NCI-H82 (cell line): ENCODE measurements at regions not wholly inside any gene's neighbourhood (a gene's known extent, or its start where the extent isn't known, plus 50 kb on each side); places are given as distances from the start of the nearest gene placed in this dataset.
A peak's percentile ranks its signal among the peaks of the same experiment; 100 is the strongest.

ENCODE experiments used
- DNase-seq: peaks from one replicate; lab custom pipeline; 2025; lab: John Stamatoyannopoulos, UW

GRCh38 chr18:8458546-8459215, 150.6 kb upstream of the RAB12 start:
- DNase-seq, result no peak

GRCh38 chr18:8460748-8461147, 148.5 kb upstream of the RAB12 start:
- DNase-seq, result no peak

DNA sequence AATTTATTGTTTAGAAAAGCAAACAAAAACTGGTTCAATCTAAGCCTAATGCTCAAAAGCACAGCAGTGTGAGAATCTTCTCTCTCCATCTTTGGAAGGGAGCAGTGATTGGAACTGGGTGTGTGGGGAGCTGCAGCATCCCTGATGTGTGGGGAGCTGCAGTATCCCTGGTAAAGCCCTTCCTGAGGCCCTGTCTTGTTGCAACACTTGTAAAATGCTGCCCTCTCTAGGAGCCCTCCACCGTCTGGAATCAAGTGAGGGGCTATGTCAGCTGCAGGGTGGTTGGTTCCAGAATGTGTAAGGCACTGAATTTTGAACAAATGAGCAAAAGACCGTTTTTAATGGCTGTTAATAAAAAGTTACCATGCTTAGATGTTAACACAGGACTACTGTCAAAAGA, 147.7 kb upstream of the RAB12 start:
- no peak for DNase-seq

DNA sequence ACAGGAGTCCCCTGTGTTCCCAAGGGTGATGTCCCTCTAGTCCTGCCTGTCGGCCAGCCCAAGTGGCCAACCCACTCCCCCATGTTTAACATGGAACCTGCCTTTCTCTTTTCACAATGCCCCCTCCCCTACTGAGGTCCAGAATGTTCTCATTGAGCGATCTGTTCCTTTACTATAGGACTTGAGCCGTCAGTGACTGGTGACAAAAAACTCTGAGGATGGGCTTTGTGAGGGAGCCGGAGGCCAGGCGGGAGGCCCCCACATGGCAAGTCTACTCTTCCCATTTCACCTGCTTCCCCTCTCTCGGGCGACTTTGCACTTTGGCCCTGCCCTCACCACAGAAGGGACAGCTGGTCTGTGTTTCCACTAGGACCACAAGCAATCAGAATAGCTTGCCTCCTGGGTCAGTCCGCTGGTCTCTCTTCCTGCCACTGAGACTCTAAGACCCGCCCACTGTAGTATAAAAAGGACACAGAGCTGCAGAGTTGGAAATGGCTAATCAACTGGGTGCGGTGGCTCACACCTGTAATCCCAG, 146.5 kb upstream of the RAB12 start:
- no peak for DNase-seq

DNA sequence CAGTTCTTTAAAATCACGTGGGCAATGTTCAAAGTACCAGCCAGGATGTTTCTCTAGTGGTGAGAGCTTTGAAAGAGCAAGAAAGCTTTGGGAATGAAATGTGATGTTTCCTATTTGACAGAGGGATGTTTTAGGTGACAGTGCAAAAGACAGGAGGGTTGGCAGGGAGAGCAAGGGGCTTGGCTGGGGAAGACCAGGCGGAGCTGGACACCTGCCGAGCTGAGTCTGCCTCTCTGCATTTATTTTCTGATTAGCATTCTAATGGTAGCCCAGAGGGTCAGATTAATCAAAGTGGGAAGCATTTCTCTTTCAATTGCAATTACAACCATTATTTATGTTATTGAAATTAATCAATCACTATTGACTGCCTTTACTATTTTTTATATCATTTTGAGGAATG, 145.4 kb upstream of the RAB12 start:
- no peak for DNase-seq

- no peak for DNase-seq
Observed at GRCh38 chr18:8468191-8468590, 141.0 kb upstream of the RAB12 start.

- no peak for DNase-seq
Observed at GRCh38 chr18:8468921-8469335, 140.3 kb upstream of the RAB12 start.

DNA sequence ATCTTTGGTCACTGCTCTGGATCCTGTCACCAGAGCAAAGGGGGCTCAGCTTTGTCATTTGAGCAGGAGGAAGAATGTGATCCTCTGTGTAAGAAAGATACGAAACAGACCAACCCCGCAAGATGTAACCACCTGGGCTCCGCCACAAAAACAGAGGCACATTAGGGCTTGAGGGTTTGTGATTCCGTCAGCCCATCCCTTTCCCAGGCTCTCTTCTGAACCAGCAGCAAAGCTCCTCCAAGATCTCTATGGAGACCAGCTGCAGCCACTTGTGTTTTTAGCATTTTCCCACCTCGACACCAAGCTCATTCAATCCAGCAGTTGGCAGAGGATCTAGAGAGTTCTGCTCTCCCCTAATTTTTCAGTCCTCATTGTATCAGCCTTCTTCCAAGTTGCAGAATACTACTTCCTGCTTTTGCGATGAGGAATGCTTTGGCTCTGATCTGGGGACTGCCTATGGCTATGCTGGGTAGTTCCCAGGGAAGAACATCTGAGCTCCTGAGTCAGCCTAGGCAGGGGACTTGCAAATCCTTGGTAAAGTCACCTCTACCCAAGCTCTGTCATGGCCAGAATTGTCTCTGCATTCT, 139.6 kb upstream of the RAB12 start:
- no peak for DNase-seq

DNA sequence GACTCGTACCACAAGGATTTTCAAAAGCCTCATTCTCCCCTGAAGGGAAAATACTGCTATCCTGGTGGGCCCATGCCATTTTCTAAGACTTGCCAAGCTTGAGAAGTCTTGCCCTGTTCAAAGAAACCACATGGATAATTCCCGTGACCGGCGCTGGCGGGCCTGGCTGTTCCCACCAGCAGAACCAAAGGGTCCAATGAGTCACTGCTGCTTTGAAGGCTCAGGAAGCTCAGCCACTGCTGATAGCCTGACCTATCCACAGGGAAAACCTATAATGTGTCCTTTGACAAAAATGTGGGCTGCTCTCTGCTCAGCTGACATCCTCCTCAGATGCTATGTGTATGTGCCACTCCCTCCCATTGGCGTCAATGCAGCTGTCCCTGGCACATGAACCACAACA, 137.9 kb upstream of the RAB12 start:
- DNase-seq, result no peak

DNA sequence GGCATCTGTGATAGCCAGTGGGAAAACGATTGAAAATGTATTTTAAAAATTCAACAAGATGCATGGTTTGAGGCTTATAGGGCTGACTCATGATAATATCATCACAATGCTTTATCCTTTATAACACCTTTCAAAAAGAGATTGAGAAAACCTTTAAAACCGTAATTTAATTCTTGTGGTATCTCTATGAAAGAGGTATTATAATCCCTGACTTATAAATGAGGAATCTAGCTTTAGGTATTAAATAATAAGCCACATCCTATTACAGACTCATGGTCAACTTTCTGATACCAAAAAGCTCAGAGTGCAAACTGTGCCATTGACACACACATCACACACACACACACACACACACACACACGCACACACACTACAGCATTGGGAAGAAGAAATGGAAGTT, 134.6 kb upstream of the RAB12 start:
- no peak for DNase-seq

DNA sequence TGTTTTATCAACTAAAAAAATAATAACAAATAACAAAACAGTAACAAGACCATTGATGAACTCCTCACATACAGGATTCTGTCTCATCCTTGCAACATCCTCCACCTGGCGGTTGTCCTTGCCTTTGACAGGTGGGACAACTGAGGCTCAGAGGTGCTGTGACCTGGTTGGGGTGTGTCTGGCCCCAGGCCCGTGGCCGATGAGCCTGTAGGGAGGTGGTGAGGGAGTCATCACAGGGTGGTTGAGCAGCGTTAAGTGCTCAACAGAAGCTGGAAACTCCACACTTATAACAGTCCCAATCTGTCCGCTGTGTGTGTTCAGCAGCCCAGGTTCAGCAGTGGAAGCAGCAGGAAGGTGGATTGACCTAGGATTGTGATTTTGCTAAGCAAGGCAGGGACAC, 131.6 kb upstream of the RAB12 start:
- no peak for DNase-seq

DNA sequence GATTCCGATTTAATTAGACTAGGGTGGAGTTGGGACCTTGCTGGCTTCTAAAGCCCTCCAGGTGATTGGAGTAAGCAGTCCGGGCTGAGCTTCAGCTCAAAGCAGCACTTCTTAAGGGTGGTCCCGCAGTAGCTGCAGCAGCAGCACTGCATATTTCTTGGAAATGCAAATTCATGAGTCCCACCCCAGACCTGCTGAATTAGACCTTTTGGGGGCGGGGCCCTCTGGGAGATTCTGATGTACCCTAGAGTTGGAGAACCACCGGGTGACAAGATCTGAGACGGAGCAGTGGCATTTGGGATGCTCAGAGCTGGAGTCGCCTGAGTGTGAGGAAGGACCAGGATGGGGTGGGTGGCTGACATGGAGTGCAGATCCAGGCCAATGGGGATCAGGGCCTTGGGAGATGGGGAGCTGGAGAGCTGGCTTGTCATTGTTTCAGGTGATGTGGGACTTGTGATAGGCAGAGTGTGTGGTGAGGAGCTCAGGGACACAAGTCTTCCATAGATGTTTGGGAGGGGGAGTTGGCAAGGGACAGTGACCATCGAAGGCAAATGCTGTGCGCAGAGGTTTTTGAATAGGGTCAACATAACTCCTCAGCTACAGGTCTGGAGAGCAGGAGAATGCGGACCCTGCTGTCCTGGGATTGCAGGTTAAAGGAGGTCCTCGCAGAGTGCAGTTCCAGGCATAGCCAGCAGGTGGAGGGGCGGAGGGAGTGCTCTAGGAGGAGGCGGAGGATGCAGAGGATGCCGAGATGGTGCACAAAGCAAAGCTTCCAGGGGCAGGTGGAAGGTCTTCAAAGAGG, 130.9 kb upstream of the RAB12 start:
- peak; percentile 78 for DNase-seq

GRCh38 chr18:8478968-8479370, 130.3 kb upstream of the RAB12 start:
- DNase-seq, result no peak

DNA sequence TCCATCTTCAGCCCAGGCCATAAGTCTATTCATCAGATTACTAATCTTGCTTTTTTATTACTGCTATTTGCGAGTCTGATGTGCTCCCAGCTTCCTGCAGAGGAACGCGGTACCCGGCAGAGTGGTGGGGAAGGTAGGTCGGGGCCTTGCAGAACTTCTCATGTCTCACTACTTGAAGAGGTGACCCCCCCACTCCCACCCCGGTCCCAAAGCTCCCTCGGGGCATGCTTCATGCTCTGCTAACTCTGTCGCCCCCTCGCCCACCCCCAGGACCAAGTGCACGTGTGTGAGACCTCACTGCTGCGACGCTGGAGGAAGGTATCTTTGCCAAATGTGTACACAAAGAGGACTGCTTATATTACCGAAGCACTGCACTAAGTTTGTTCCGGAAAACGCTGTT, 129.4 kb upstream of the RAB12 start:
- DNase-seq, result no peak

- DNase-seq, result peak; percentile 74
Observed at GRCh38 chr18:8480506-8481328, 128.5 kb upstream of the RAB12 start.

GRCh38 chr18:8484951-8485350, 124.3 kb upstream of the RAB12 start:
- no peak for DNase-seq

DNA sequence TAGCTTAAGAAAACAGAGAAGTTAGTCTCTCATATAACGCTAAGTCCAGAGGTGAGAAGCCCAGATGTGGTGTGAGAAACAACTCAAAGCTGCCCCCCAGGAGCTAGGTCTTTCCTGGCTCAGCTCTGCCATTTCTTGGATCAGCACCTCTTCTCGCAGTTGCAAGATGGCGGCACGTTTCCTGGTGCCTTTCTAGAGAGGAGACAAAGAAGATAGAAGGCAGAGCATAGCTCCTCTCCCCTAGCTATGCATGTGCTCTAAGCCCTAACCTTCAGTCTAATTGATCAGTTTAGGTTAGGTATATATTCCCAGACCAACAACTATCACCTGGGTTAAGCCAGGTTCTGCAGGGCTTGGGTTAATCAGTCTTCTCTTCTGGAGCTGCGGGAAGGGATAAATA, 119.5 kb upstream of the RAB12 start:
- no peak for DNase-seq

GRCh38 chr18:8491516-8491915, 117.7 kb upstream of the RAB12 start:
- no peak for DNase-seq

DNA sequence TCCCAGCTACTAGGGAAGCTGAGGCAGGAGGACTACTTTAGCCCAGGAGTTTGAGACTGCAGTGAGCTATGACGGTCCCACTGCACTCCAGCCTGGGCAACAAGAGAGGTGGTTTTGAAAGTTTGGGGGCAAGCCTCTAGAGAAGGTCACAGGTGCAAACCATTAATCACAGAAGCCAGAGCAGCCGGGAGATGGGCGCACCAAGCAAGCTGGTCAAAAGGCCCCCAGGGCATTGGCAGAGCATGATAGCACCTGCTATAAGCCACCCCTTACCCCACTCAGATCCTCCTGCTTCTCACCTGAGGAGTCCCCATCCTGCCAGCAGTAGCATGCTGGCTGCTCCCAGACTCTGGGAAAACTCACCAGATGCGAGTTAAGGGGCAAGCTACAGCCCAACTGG, 116.1 kb upstream of the RAB12 start:
- no peak for DNase-seq

DNA sequence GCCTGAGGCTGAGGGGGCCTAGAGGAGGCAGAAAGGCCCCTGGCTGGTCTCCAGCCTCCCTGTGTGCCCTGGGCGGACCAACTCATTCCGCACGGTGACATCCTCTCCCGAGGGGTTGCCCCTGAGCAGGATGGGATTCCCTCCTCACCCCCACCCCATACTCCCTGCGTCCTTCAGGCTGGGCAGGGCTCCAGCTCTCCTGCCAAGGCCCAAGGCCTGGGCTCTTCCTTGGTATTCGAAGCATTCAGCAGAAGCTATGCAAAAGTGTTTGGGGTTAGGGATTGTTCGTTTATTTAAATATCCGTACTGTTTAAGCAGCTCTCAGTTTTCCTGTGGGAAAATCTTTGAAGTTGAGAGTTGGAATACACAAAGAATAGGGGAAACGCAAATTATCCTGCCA, 113.1 kb upstream of the RAB12 start:
- no peak for DNase-seq

DNA sequence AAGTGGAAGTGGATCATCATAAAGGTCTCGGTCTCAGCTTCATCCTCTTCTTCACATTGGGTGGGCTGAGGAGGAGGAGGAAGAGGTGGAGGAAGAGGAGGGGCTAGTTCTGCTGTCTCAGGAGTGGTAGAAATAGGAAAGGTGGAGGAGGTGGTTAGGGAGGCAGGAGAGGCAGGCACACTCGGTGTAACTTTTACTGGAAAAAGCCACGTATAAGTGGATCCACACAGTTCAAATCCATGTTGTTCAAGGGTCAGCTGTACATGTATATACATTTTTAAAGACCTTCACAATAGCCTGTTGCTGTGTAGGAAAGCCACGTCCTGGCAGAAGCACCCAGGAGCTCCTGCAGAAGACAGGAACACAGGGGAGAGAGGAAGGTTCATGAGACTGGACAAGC, 110.3 kb upstream of the RAB12 start:
- DNase-seq, result no peak
